Eye (tissue), 1 donor: ENCODE measurements at regions not wholly inside any gene's neighbourhood (a gene's known extent, or its start where the extent isn't known, plus 50 kb on each side); places are given as distances from the start of the nearest gene placed in this dataset.
"Not testable (repeated sequence)": the region's sequence is repeated elsewhere in the genome, so short reads cannot be mapped to it uniquely, and the experiment has no call there.

Experiments
- DNase-seq: peaks from one replicate; pipeline ENCODE4 v3.0.0-alpha.2; 2015

DNA sequence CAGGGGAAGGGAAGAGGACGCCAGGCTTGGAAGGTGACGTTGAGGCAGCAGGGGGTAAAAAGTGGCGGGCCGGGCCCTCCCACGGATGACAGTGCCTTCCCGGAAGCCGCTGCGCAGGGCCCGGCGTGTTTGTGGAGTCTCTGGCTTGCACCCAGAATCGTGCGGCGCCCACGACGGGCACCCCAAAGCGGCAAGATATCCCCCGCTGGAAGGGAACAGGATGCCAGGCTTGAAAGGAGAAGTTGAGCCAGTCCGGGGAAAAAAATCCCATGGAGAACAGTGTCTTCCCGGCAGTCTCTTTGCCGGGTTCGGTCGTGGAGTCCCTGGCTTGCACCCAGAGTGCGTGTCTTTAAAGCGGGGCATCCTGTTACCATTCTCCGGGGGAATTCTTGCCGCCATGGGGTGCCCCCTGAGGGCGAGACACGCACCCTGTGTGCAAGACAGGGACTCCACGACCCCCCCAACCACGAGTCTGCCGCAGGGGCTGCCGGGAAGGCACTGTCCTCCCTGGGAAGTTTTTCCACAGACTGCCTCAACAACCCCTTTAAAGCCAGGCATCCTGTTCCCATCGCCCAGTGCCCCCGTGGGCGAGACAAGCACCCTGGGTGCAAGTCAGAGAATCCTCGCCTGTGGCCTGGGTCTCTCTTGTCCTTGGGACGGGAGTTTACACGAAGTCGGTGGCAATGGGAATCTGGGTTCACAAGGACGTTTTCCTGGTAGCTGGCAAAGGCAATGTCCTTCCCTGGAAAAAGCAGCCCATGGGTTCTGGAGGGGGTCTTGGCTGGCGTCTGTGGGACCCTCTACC is 156.1 kb upstream of the ALG10B start:
- DNase-seq, result no peak

DNA sequence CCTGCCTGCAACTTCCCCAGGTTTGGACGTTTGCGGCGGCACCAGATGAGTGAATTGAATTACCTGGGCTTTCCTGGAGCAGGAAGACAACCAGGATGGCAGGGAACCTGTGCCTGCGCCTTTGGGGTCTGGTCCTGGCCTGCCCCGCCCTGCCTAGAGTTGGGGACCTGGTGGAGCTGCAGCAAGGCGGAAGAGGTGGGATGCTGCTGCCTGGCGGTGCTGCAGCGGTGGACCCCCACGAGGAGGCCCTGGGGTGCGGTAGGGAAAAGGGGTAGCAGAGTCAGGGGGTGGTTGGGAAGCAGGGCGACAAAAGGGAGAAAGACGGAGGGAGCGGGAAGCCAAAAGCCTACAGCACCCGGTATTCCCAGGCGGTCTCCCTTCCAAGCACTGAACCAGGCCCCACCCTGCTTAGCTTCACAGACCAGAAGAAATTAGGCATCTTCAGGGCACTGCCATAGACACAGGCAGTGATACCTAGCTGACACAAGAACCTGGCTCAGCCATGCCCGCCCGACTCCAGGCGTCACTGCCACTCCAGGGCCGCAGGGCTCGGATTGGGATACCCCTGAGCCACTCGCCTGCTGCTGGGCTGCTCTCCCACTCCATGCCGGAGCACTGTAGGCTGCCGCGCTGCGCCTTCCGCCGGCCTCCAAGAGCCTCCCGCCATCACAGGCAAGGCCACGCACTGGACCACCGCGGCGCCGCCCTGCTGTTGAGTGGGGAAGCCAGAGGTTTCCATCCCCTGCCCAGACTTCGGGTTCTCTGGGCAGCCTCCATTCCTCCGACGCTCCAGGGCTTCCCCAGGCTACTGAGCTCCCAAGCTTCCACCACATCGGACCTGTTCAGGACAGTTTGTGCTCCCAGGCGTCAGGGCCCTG is 155.2 kb upstream of the ALG10B start:
- no peak for DNase-seq

DNA sequence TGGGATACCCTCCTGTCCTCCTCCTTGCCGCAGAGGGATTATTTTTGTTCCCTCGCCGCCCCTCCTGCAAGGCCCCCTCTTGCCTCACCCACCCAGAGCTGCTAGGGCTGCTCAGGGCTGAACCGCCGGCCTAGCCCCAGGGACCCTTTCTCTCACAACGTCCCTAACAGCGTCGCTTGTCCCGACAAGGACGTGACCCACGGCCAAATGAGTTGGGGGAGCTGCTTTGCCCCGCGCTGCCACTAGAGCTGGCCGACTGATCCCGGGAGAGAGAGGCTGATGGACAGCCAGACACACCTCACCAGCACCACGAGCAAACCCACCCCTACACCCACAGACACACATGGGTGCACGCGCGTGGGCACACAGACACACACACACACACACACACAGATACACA is 154.6 kb upstream of the ALG10B start:
- no peak for DNase-seq

DNA sequence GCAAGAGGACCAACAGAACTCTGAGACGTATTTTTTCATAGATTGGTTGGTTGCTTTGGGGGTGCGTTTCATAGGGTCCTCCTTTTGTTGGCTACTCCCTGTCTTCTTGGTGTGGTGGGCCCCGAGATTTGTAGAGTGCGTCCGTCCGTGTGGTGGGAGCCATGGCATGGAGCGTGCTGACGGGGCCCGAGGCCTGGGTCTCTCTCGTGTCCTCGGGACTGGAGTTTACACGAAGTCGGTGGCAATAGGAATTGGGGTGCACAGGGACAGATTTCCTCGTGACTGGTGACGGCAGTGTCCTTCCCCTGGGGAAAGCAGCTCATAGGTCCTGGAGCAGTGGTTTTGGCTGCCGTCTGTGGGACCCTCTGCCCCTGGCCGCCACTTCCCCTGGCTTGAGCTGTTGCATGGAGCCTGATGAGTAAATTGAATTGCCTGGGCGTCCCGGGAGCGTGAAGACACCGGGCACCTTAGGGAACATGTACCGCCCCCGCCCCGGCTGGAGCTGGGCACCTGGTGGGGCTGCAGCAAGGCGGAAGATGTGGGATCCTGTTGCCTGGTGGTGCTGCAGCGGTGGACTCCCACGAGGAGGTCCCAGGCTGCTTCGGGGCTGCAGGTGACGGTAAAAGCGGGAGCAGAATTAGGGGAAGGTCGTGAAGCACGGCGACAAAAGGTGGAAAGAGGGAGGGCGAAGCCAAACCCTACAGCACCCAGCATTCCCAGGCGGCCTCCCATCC is 153.7 kb upstream of the ALG10B start:
- DNase-seq, result no peak

DNA sequence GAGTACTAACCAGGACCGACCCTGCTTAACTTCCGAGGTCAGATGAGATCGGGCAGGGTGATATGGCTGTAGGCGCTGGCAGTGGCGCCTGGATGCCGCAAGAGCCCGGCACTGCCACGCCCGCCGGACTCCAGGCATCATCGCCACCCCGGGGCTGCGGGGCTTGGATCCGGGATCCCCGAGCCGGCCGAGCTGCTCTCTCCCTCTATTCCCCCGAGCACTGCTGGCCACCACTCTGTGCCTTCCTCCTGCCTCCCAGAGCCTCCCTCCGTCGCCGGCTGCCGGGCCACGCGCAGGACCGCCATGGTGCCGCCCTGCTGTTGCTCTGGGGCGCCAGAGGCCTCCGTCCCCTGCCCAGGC is 153.2 kb upstream of the ALG10B start:
- no peak for DNase-seq

DNA sequence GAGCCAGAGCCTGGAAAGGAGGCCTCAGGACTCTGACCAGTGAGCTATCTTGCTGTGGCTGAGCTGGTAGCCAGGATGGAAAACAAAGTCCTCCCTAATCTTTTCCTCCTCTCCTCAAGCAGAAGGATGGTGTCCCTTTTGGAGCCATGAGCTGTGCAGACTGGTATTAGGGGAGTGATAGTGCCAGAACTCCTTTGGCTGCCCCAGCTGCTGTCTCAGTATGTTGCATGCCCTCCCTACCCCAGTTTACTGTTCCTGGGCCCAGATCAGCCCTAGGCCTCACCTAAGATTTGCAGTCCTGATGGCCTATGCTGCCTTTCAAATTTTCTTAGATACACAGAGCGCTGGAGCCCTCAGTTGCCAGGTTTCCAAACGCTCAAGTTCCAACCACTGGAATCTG is 150.3 kb upstream of the ALG10B start:
- DNase-seq, result no peak

DNA sequence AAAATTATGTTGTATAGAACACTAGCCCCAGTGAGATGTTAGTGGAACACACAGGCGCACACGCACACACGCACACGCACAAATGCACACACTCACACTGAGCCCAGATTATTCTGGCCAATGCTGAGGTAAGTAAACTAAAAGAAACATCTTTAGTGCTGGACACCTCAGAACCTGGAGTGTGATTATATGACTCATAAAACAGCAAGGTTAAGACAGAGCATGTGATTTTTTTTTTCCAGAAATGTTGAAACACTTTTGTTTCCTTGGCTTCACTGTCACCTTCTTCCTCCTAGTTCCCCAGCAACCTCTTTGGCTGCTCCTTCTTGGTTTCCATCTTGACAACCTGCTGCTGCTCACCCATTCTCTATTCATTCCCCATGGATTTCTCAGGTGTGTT is 141.0 kb upstream of the ALG10B start:
- no peak for DNase-seq

DNA sequence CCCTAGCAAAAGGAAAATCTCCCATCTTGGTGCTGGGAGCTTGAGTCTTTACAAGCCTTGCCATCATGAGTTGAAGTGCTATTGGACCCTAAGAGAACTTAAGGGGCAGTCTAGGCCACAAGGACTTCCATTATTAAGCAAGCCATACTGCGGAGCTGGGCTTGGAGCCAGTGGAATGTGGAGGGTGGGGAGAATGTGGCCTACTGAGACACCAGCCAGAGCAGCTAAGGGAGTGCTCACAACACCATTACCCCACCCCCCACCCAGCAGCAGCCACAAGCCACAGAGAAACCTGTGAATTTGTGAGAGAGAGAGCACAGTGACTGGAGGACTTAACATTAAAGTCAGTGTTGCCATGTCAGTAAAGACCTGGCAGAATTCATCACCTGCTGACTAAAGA is 133.0 kb upstream of the ALG10B start:
- DNase-seq, result not testable (repeated sequence)

DNA sequence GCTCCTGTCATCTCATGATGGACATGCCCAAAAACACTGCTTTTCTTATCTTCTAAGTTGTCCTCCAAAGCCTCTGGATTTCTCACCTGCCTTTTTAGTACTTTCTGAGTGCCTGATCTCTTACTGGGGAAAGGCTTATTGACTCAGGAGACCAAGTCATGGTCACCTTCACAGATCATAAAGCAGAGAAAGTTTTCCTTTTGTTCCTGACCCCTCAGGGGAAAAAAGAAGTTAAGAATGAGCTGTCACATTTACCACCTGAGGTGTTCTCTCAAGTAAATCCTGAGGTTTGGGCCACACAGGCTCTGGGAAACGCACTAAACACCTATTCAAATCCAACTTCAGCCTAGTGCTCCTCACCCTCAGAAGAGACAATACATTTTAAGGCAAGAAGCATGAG is 119.3 kb upstream of the ALG10B start:
- DNase-seq, result not testable (repeated sequence)

DNA sequence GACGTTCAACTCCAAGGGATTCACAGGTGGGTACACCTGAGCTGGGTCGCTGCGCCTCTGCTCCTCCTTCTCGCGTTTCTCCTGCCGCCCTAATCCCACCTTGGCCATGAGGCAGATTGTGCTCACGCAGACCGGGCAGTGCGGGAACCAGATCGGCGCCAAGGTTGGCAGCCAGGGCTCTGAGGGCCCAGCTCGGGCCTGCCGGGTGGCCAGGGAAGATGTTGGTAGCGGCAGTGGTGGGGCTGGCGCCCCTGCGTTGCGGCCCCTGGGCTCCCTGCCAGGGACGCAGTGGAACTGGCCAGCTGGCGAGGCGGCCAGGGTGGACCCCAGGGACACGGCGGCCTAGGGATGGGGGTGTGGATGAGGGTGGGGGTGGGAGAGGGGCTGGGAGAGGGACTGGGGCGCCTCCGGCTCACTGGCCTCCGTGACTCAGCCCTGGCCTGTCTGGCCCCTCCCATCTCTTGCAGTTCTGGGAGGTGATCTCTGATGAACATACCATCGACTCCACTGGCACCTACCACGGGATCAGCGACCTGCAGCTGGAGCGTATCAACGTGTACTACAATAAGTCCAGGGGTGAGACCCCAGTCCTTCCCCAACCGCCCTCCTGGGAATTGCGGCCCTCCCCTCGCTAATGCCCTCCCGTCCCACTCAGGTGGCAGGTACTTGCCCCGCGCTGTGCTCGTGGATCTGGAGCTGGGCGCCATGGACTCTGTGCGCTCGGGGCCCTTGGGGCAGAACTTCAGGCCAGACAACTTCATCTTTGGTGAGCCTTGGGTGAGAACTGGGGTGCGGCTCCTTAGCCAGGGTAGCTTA is 114.9 kb upstream of the ALG10B start:
- no peak for DNase-seq

DNA sequence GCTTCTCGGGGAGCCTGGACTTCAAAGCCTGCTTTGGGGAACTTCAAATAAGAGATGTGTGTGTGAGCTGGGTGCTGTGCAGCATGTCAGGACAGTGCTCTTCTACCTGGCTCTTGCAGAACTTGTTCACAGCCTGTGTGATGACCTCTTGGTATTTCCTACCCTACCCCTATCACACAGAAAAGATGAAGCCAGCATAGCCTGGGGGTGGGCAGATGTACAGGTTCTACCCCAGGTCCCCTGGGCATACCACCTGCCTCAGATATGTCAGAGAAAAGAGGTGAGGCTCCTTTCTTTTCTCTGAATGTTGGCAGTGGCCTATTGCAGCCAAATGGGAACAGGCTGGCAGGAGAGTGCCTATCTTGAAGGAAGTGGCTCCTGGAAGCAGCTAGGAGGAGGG is 111.7 kb upstream of the ALG10B start:
- no peak for DNase-seq

DNA sequence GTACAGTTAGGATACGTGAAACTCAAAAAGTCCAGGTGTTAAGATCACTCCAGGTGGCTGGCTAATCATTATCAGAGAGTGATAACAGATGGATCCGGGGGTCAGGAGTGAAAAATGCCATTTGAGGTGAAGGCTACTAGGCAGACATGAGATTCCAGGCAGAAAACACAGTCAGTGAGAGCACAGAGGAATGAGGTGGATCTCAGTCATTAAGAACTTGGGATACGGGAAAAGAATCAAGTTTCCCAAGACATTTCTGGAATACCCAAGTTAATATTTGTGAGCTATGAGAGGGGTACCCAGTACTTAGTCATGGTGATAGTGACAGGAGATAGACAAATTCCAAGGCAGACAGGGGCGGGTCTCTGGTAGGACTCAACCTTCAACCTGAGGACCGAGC is 94.6 kb upstream of the ALG10B start:
- no peak for DNase-seq

DNA sequence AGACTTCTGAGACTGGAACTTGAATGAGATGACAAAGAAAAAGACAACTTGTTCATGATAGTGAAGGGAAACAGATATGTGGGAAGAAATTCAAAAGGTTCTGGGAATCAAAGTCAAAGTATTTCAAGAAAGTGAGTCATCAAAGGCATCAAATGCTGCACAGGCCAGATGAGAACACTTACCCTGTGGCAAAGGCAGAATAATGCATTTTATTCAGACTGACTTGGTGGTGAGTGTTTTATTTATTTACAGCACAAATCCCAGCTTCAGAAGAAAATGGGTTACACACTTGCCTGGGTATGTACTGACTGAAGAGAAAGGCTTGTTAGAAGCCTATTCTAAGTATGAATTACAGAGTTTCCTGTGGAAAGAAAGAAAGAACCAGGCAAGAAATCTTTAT is 78.2 kb upstream of the ALG10B start:
- not testable (repeated sequence) for DNase-seq

DNA sequence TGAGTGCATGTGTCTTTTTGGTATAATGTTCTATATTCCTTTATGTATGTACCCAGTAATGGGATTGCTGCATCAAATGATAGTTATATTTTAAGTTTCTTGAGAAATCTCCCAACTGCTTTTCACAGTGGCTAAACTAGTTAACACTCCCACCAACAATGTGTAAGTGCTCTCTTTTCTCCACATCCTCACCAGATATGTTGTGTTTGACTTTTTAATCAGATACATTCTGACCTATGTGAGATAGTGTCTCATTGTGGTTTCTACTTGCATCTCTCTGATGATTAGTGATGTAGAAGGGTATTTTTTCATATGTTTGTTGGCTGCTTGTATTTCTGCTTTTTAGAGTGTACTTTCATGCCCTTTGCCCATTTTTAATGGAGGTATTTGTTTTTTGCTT is 62.8 kb upstream of the ALG10B start:
- DNase-seq, result no peak

DNA sequence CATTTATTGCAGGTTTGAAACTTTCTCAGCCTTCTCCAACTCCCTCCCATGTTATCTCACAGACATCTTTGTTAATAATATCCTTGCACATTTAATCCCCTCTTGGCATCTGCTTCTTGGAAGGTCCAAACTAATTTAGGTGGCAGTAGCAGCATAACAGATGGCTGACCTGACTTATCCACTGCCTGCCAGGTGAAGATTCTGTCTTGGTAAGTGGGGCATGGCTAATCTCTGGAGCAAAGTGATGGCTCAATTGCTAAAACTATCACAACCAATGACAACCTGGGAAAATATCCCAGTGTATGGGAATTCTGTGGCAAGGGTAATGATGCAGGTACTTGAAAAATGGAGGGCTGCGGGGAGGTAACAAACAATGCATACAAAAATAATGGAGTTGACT is 58.2 kb upstream of the ALG10B start:
- no peak for DNase-seq
